Liver (tissue), 8 donors: ENCODE measurements at regions not wholly inside any gene's neighbourhood (a gene's known extent, or its start where the extent isn't known, plus 50 kb on each side); places are given as distances from the start of the nearest gene placed in this dataset.
"Not testable (repeated sequence)": the region's sequence is repeated elsewhere in the genome, so short reads cannot be mapped to it uniquely, and the experiment has no call there.

Experiments used
- DNase-seq: peaks from one replicate; pipeline ENCODE4 v3.0.0-alpha.2; 2017; ENCODE audit warnings: low spot score
- H3K27ac ChIP-seq, 2 donors: one replicate each; pipeline ENCODE4 v1.7.0; 2013; ENCODE audit warnings: inconsistent platforms in 2 of 2, low read length in 2 of 2, control low read depth in 1 of 2, low read depth in 1 of 2, mild to moderate bottlenecking in 1 of 2
- H3K27me3 ChIP-seq, 4 donors: one replicate each; pipeline versions ENCODE4 v1.6.1 to v1.7.0; 2013; ENCODE audit warnings: low read length in 3 of 4, inconsistent platforms in 1 of 4, mild to moderate bottlenecking in 1 of 4, moderate library complexity in 1 of 4; ENCODE audit not compliant: control insufficient read depth in 4 of 4, insufficient read depth in 4 of 4
- H3K36me3 ChIP-seq, 4 donors: one replicate each; pipeline versions ENCODE4 v1.6.1 to v1.7.0; 2013; ENCODE audit warnings: low read length in 3 of 4, mild to moderate bottlenecking in 3 of 4, low read depth in 1 of 4, moderate library complexity in 1 of 4; ENCODE audit not compliant: control insufficient read depth in 4 of 4, insufficient read depth in 3 of 4
- H3K4me1 ChIP-seq, 4 donors: one replicate each; pipeline versions ENCODE4 v1.6.1 to v1.7.0; 2013; ENCODE audit warnings: low read length in 3 of 4, mild to moderate bottlenecking in 3 of 4, moderate library complexity in 1 of 4; ENCODE audit not compliant: control insufficient read depth in 4 of 4, insufficient read depth in 4 of 4
- H3K4me3 ChIP-seq, 3 donors: one replicate each; pipeline versions ENCODE4 v1.6.1 to v1.7.0; 2013; ENCODE audit warnings: low read length in 3 of 3, control low read depth in 1 of 3, low read depth in 1 of 3, mild to moderate bottlenecking in 1 of 3
- H3K9ac ChIP-seq, 2 donors: one replicate each; pipeline ENCODE4 v1.7.0; 2013; ENCODE audit warnings: low read length in 2 of 2, mild to moderate bottlenecking in 2 of 2, moderate library complexity in 2 of 2, control low read depth in 1 of 2, low read depth in 1 of 2
- H3K9me3 ChIP-seq, 4 donors: one replicate each; pipeline versions ENCODE4 v1.6.1 to v1.7.0; 2013; ENCODE audit warnings: low read length in 3 of 4; ENCODE audit not compliant: control insufficient read depth in 4 of 4
- EGR1 ChIP-seq, 2 donors: IDR thresholded peaks; 2 replicates each; pipeline ENCODE4 v1.6.1; 2016 to 2018; ENCODE audit warnings: antibody characterized with exemption in 2 of 2, low read depth in 2 of 2
- FOXA1 ChIP-seq: IDR thresholded peaks from 2 replicates; pipeline ENCODE4 v1.6.1; 2016; ENCODE audit warnings: antibody characterized with exemption
- GABPA ChIP-seq, 2 donors: IDR thresholded peaks in 1 of 2; conservative IDR thresholded peaks in 1 of 2; 2 replicates each; pipeline ENCODE4 v1.6.1; 2016; ENCODE audit warnings: antibody characterized with exemption in 2 of 2, mild to moderate bottlenecking in 1 of 2, moderate library complexity in 1 of 2
- HNF4A ChIP-seq, 2 donors: conservative IDR thresholded peaks; 2 replicates each; pipeline ENCODE4 v1.6.1; 2016; ENCODE audit warnings: antibody characterized with exemption in 2 of 2, mild to moderate bottlenecking in 2 of 2
- JUND ChIP-seq, 2 donors: IDR thresholded peaks; 2 replicates each; pipeline ENCODE4 v1.6.1; 2016; ENCODE audit warnings: antibody characterized with exemption in 2 of 2
- NR2F2 ChIP-seq: IDR thresholded peaks from 2 replicates; pipeline ENCODE4 v1.6.1; 2016; ENCODE audit warnings: antibody characterized with exemption
- RAD21 ChIP-seq, 2 donors: IDR thresholded peaks; 2 replicates each; pipeline ENCODE4 v1.6.1; 2016; ENCODE audit warnings: antibody characterized with exemption in 2 of 2, mild to moderate bottlenecking in 2 of 2
- RXRA ChIP-seq, 2 donors: IDR thresholded peaks; 2 replicates each; pipeline ENCODE4 v1.6.1; 2017 to 2018; ENCODE audit warnings: antibody characterized with exemption in 2 of 2, mild to moderate bottlenecking in 1 of 2
- SP1 ChIP-seq: IDR thresholded peaks from 2 replicates; pipeline ENCODE4 v1.6.1; 2018; ENCODE audit warnings: antibody characterized with exemption, mild to moderate bottlenecking
- YY1 ChIP-seq: IDR thresholded peaks from 2 replicates; pipeline ENCODE4 v1.6.1; 2016; ENCODE audit warnings: antibody characterized with exemption, mild to moderate bottlenecking
- whole genome bisulfite sequencing: extraction: QIAGEN DNeasy Blood & Tissue Kit; methylation state at CpG from one replicate; pipeline ENCODE4 v1.1.7; 2013; 5-methylcytosine and 5-hydroxymethylcytosine counted together
- TF ChIP-seq, protein P1 (sequence below): IDR thresholded peaks from 2 replicates; pipeline ENCODE4 v1.6.1; 2016; ENCODE audit warnings: antibody characterized with exemption
- TF ChIP-seq, protein P2 (sequence below): fragments of 150-350 bp; IDR thresholded peaks from 2 replicates; pipeline ENCODE4 v1.5.1; 2017; ENCODE audit warnings: improper control_type of control experiment, low read depth, low read length; ENCODE audit not compliant: missing input control
- TF ChIP-seq, protein P3 (sequence below): IDR thresholded peaks from 2 replicates; pipeline ENCODE4 v1.6.1; 2016; ENCODE audit warnings: antibody characterized with exemption
- TF ChIP-seq, protein P4 (sequence below): IDR thresholded peaks from 2 replicates; pipeline ENCODE4 v1.6.1; 2016; ENCODE audit warnings: antibody characterized with exemption, mild to moderate bottlenecking
- TF ChIP-seq, protein P5 (sequence below): IDR thresholded peaks from 2 replicates; pipeline ENCODE4 v1.6.1; 2016; ENCODE audit warnings: antibody characterized with exemption
- donor health status: healthy.
- donor health status: healthy.
- donor health status: healthy.
- donor health status: healthy.
- donor health status: healthy.

DNA sequence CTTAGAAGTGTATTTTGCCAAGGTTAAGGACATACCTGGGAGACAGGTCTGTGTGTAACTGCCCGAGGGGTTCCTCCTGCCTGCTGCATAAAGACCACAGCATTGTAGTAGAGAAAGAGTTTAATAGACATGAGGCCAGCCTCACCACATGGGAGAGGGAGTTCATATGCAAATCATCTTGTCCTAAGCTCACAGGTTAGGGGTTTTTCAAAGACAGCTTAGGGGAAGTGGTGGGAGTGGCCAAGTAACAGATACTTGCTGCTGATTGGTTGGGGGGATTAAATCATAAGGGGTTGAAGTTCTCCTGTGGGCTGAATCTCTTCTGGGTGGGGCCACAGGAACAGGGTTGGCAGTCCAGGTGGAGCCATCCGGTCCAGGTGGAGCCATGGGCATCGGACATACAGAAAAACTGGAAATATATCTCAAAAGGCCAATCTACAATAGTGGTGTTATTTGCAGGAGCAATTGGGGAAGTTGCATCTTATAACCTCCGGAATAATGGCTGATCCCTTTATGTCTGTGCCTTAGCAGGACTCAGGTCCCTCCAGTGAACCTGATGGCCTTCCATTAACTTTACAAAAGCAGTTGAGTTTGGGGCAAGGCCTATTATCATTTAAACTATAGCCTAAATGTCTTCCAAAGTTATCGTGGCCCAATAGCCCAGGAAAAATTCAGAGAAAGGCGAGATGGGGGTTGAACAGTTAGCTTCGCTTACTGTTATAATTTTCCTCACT lies 86.0 kb upstream of the MFGE8 start:
- no peak for DNase-seq
- Histone ChIP-seq H3K9me3 (no peaks in the 10 kb centered on the region), H3K4me1 (no peaks in the 10 kb centered on the region), H3K27me3 (no peaks in the 10 kb centered on the region), H3K36me3 (no peaks in the 10 kb centered on the region), H3K27ac (no peak overlapping the region), H3K9ac (no peak overlapping the region), H3K4me3 (no peak overlapping the region)
- TF ChIP-seq EGR1 (IDR thresholded peaks at IDR 0.05; ENCODE audit: low read depth in 2 of 2) (no peak), HNF4A (conservative IDR thresholded peaks at IDR 0.05) (no peak), GABPA (IDR thresholded peaks at IDR 0.05 in 1 of 2, conservative IDR thresholded peaks at IDR 0.05 in 1 of 2) (no peak), RXRA (IDR thresholded peaks at IDR 0.05) (no peak), RAD21 (IDR thresholded peaks at IDR 0.05) (no peak), YY1 (no peak), FOXA1 (no peak), SP1 (no peak), NR2F2 (no peak), JUND (IDR thresholded peaks at IDR 0.05) (no peak)
- TF ChIP-seq, protein P1, sequence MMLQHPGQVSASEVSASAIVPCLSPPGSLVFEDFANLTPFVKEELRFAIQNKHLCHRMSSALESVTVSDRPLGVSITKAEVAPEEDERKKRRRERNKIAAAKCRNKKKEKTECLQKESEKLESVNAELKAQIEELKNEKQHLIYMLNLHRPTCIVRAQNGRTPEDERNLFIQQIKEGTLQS: no peak
- TF ChIP-seq, protein P2, sequence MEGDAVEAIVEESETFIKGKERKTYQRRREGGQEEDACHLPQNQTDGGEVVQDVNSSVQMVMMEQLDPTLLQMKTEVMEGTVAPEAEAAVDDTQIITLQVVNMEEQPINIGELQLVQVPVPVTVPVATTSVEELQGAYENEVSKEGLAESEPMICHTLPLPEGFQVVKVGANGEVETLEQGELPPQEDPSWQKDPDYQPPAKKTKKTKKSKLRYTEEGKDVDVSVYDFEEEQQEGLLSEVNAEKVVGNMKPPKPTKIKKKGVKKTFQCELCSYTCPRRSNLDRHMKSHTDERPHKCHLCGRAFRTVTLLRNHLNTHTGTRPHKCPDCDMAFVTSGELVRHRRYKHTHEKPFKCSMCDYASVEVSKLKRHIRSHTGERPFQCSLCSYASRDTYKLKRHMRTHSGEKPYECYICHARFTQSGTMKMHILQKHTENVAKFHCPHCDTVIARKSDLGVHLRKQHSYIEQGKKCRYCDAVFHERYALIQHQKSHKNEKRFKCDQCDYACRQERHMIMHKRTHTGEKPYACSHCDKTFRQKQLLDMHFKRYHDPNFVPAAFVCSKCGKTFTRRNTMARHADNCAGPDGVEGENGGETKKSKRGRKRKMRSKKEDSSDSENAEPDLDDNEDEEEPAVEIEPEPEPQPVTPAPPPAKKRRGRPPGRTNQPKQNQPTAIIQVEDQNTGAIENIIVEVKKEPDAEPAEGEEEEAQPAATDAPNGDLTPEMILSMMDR: no peak
- TF ChIP-seq, protein P3, sequence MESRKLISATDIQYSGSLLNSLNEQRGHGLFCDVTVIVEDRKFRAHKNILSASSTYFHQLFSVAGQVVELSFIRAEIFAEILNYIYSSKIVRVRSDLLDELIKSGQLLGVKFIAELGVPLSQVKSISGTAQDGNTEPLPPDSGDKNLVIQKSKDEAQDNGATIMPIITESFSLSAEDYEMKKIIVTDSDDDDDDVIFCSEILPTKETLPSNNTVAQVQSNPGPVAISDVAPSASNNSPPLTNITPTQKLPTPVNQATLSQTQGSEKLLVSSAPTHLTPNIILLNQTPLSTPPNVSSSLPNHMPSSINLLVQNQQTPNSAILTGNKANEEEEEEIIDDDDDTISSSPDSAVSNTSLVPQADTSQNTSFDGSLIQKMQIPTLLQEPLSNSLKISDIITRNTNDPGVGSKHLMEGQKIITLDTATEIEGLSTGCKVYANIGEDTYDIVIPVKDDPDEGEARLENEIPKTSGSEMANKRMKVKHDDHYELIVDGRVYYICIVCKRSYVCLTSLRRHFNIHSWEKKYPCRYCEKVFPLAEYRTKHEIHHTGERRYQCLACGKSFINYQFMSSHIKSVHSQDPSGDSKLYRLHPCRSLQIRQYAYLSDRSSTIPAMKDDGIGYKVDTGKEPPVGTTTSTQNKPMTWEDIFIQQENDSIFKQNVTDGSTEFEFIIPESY: no peak
- TF ChIP-seq, protein P4, sequence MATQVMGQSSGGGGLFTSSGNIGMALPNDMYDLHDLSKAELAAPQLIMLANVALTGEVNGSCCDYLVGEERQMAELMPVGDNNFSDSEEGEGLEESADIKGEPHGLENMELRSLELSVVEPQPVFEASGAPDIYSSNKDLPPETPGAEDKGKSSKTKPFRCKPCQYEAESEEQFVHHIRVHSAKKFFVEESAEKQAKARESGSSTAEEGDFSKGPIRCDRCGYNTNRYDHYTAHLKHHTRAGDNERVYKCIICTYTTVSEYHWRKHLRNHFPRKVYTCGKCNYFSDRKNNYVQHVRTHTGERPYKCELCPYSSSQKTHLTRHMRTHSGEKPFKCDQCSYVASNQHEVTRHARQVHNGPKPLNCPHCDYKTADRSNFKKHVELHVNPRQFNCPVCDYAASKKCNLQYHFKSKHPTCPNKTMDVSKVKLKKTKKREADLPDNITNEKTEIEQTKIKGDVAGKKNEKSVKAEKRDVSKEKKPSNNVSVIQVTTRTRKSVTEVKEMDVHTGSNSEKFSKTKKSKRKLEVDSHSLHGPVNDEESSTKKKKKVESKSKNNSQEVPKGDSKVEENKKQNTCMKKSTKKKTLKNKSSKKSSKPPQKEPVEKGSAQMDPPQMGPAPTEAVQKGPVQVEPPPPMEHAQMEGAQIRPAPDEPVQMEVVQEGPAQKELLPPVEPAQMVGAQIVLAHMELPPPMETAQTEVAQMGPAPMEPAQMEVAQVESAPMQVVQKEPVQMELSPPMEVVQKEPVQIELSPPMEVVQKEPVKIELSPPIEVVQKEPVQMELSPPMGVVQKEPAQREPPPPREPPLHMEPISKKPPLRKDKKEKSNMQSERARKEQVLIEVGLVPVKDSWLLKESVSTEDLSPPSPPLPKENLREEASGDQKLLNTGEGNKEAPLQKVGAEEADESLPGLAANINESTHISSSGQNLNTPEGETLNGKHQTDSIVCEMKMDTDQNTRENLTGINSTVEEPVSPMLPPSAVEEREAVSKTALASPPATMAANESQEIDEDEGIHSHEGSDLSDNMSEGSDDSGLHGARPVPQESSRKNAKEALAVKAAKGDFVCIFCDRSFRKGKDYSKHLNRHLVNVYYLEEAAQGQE: no peak
- TF ChIP-seq, protein P5, sequence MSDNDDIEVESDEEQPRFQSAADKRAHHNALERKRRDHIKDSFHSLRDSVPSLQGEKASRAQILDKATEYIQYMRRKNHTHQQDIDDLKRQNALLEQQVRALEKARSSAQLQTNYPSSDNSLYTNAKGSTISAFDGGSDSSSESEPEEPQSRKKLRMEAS: no peak
- WGBS: 85% methylated on average over 7 of the region's 7 CpGs

DNA sequence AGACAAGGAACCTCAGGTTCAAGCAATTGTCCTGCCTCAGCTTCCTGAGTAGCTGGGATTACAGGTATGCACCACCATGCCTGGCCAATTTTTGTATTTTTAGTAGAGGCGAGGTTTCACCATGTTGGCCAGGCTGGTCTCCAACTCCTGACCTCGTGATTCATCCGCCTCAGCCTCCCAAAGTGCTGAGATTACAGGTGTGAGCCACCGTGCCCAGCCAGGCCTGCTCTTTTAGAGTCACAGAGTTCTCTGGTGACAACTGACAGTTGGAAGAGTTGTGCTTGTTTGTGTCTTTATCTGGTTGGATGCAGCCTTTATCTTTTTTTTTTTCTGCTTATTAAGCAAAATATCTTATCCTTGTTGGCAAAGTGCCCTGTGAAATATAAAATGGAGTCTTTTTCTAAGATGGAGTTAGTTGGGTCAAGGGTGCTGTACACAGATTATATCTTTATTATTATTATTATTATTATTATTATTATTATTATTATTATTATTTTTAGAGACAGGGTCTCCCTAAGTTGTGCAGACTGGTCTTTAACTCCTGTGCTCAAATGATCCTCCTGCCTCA lies 86.5 kb upstream of the ABHD2 start:
- H3K27me3 ChIP-seq, H3K4me1 ChIP-seq, H3K4me3 ChIP-seq, H3K9ac ChIP-seq, H3K27ac ChIP-seq, H3K36me3 ChIP-seq, DNase-seq, H3K9me3 ChIP-seq: not testable (repeated sequence)
- 83% methylated on average over 4 of the region's 4 CpGs for WGBS
